Stimulated activated naive B cell treated with anti-CD40 and anti-IgM and Interleukin-4, amounts not matched to agents 10 μg/mL and 1 μg/mL and 100 μg/mL, for 72 hours (primary cell): ENCODE measurements at regions not wholly inside any gene's neighbourhood (a gene's known extent, or its start where the extent isn't known, plus 50 kb on each side); places are given as distances from the start of the nearest gene placed in this dataset.

Experiments used
- ATAC-seq, 2 donors: fragments of 150-1000 bp; cut with Tn5 transposase; replicated peaks; 2 replicates each; pipeline ENCODE4 v1.10.0; 2021; ENCODE audit warnings: moderate library complexity in 1 of 2
- DNase-seq: peaks from one replicate; pipeline ENCODE4 v3.0.0; 2021
- H3K27ac Mint-ChIP-seq: one replicate; pipeline ENCODE4 v1.8.0; 2022; ENCODE audit warnings: mild to moderate bottlenecking, mixed read lengths
- H3K27me3 Mint-ChIP-seq, 2 donors: one replicate each; pipeline ENCODE4 v1.8.0; 2022; ENCODE audit warnings: mixed read lengths in 2 of 2
- H3K36me3 Mint-ChIP-seq, 2 donors: one replicate each; pipeline ENCODE4 v1.8.0; 2022; ENCODE audit warnings: mixed read lengths in 2 of 2, mild to moderate bottlenecking in 1 of 2
- H3K4me1 Mint-ChIP-seq, 2 donors: one replicate each; pipeline ENCODE4 v1.8.0; 2022; ENCODE audit warnings: mixed read lengths in 2 of 2, mild to moderate bottlenecking in 1 of 2
- H3K4me3 Mint-ChIP-seq, 2 donors: one replicate each; pipeline ENCODE4 v1.8.0; 2022; ENCODE audit warnings: mild to moderate bottlenecking in 2 of 2, mixed read lengths in 2 of 2, moderate library complexity in 1 of 2
- H3K9me3 Mint-ChIP-seq, 2 donors: one replicate each; pipeline ENCODE4 v1.8.0; 2022; ENCODE audit warnings: mixed read lengths in 2 of 2, mild to moderate bottlenecking in 1 of 2

GRCh38 chr7:88458946-88459345 lies 152.3 kb upstream of the STEAP4 start:
- H3K4me3 Mint-ChIP-seq, result no peak overlapping the region
- ATAC-seq (no peak), DNase-seq (no peak)
- H3K27ac Mint-ChIP-seq, result no peak overlapping the region
- H3K36me3 Mint-ChIP-seq, result no peaks in the 10 kb centered on the region
- H3K9me3 Mint-ChIP-seq, result no peaks in the 10 kb centered on the region
- H3K4me1 Mint-ChIP-seq, result no peaks in the 10 kb centered on the region
- no peaks in the 10 kb centered on the region for H3K27me3 Mint-ChIP-seq

GRCh38 chr7:88458279-88458678 lies 151.6 kb upstream of the STEAP4 start:
- Mint-ChIP-seq H3K4me3 (no peak overlapping the region), H3K4me1 (no peaks in the 10 kb centered on the region), H3K9me3 (no peaks in the 10 kb centered on the region), H3K36me3 (no peaks in the 10 kb centered on the region), H3K27ac (no peak overlapping the region), H3K27me3 (no peaks in the 10 kb centered on the region)
- ATAC-seq (no peak), DNase-seq (no peak)

GRCh38 chr7:88457320-88457719 lies 150.6 kb upstream of the STEAP4 start:
- no peaks in the 10 kb centered on the region for H3K4me1 Mint-ChIP-seq
- ATAC-seq (no peak), DNase-seq (no peak)
- H3K27ac Mint-ChIP-seq, result no peak overlapping the region
- no peak overlapping the region for H3K4me3 Mint-ChIP-seq
- no peaks in the 10 kb centered on the region for H3K36me3 Mint-ChIP-seq
- no peaks in the 10 kb centered on the region for H3K9me3 Mint-ChIP-seq
- H3K27me3 Mint-ChIP-seq, result no peaks in the 10 kb centered on the region

GRCh38 chr7:88456490-88456889 lies 149.8 kb upstream of the STEAP4 start:
- Mint-ChIP-seq H3K27ac (no peak overlapping the region), H3K4me3 (no peak overlapping the region), H3K4me1 (no peaks in the 10 kb centered on the region), H3K27me3 (no peaks in the 10 kb centered on the region), H3K9me3 (no peaks in the 10 kb centered on the region), H3K36me3 (no peaks in the 10 kb centered on the region)
- ATAC-seq, result no peak
- DNase-seq, result no peak

GRCh38 chr7:88455696-88456095 lies 149.0 kb upstream of the STEAP4 start:
- no peaks in the 10 kb centered on the region for H3K4me1 Mint-ChIP-seq
- no peak overlapping the region for H3K27ac Mint-ChIP-seq
- H3K4me3 Mint-ChIP-seq, result no peak overlapping the region
- H3K9me3 Mint-ChIP-seq, result no peaks in the 10 kb centered on the region
- H3K36me3 Mint-ChIP-seq, result no peaks in the 10 kb centered on the region
- no peak for DNase-seq
- H3K27me3 Mint-ChIP-seq, result no peaks in the 10 kb centered on the region
- no peak for ATAC-seq

GRCh38 chr7:88452646-88453045 lies 146.0 kb upstream of the STEAP4 start:
- H3K27me3 Mint-ChIP-seq, result no peaks in the 10 kb centered on the region
- no peak for DNase-seq
- peak overlapping the region; percentile 38 for H3K27ac Mint-ChIP-seq

GRCh38 chr7:88450874-88451273 lies 144.2 kb upstream of the STEAP4 start:
- Mint-ChIP-seq H3K36me3 (no peaks in the 10 kb centered on the region), H3K27ac (no peak overlapping the region), H3K27me3 (no peaks in the 10 kb centered on the region), H3K4me1 (no peaks in the 10 kb centered on the region), H3K4me3 (no peak overlapping the region), H3K9me3 (no peaks in the 10 kb centered on the region)
- DNase-seq (no peak), ATAC-seq (no peak)

More at GRCh38 chr7:88452646-88453045, 146.0 kb upstream of the STEAP4 start:
- Mint-ChIP-seq H3K4me3 (no peak overlapping the region), H3K36me3 (no peaks in the 10 kb centered on the region), H3K9me3 (no peaks in the 10 kb centered on the region), H3K4me1 (no peaks in the 10 kb centered on the region)
- no peak for ATAC-seq

GRCh38 chr7:88449410-88449809 lies 142.7 kb upstream of the STEAP4 start:
- H3K36me3 Mint-ChIP-seq, result no peaks in the 10 kb centered on the region
- no peak overlapping the region for H3K27ac Mint-ChIP-seq
- H3K4me3 Mint-ChIP-seq, result no peak overlapping the region
- no peaks in the 10 kb centered on the region for H3K4me1 Mint-ChIP-seq
- ATAC-seq (no peak), DNase-seq (no peak)
- no peaks in the 10 kb centered on the region for H3K27me3 Mint-ChIP-seq
- no peaks in the 10 kb centered on the region for H3K9me3 Mint-ChIP-seq

- Mint-ChIP-seq H3K9me3 (no peaks in the 10 kb centered on the region), H3K4me1 (no peaks in the 10 kb centered on the region)
These were observed 135.7 kb upstream of the STEAP4 start for GRCh38 chr7:88442413-88442812.

GRCh38 chr7:88437132-88437531 lies 130.4 kb upstream of the STEAP4 start:
- Mint-ChIP-seq H3K4me1 (no peaks in the 10 kb centered on the region), H3K36me3 (no peaks in the 10 kb centered on the region), H3K27me3 (no peaks in the 10 kb centered on the region), H3K9me3 (peaks cover 0 to 2% of the 10 kb centered on the region in 2 donors), H3K27ac (no peak overlapping the region), H3K4me3 (no peak overlapping the region)
- DNase-seq (no peak), ATAC-seq (no peak)

More at GRCh38 chr7:88442413-88442812, 135.7 kb upstream of the STEAP4 start:
- DNase-seq (no peak), ATAC-seq (no peak)
- Mint-ChIP-seq H3K27me3 (no peaks in the 10 kb centered on the region), H3K4me3 (no peak overlapping the region), H3K27ac (no peak overlapping the region), H3K36me3 (no peaks in the 10 kb centered on the region)

GRCh38 chr7:88432301-88432700 lies 125.6 kb upstream of the STEAP4 start:
- peaks cover 0 to 2% of the 10 kb centered on the region in 2 donors for H3K9me3 Mint-ChIP-seq
- DNase-seq (no peak), ATAC-seq (no peak)
- no peaks in the 10 kb centered on the region for H3K27me3 Mint-ChIP-seq
- no peaks in the 10 kb centered on the region for H3K4me1 Mint-ChIP-seq
- no peak overlapping the region for H3K27ac Mint-ChIP-seq
- H3K36me3 Mint-ChIP-seq, result no peaks in the 10 kb centered on the region
- no peak overlapping the region for H3K4me3 Mint-ChIP-seq

- no peak overlapping the region for H3K27ac Mint-ChIP-seq
- H3K9me3 Mint-ChIP-seq, result peaks cover 0 to 2% of the 10 kb centered on the region in 2 donors
- ATAC-seq (no peak), DNase-seq (no peak)
- no peaks in the 10 kb centered on the region for H3K36me3 Mint-ChIP-seq
- H3K4me1 Mint-ChIP-seq, result no peaks in the 10 kb centered on the region
- H3K4me3 Mint-ChIP-seq, result no peak overlapping the region
- no peaks in the 10 kb centered on the region for H3K27me3 Mint-ChIP-seq
These were observed 125.2 kb upstream of the STEAP4 start for GRCh38 chr7:88431882-88432281.

- no peaks in the 10 kb centered on the region for H3K4me1 Mint-ChIP-seq
- H3K27me3 Mint-ChIP-seq, result no peaks in the 10 kb centered on the region
- DNase-seq (no peak), ATAC-seq (no peak)
- H3K27ac Mint-ChIP-seq, result no peak overlapping the region
- no peak overlapping the region for H3K4me3 Mint-ChIP-seq
- H3K9me3 Mint-ChIP-seq, result peaks cover 0 to 1% of the 10 kb centered on the region in 2 donors
- H3K36me3 Mint-ChIP-seq, result no peaks in the 10 kb centered on the region
These were observed 122.7 kb upstream of the STEAP4 start for GRCh38 chr7:88429382-88429781.

- DNase-seq, result no peak
- H3K27me3 Mint-ChIP-seq, result no peaks in the 10 kb centered on the region
- no peak for ATAC-seq
- no peaks in the 10 kb centered on the region for H3K9me3 Mint-ChIP-seq
- no peak overlapping the region for H3K4me3 Mint-ChIP-seq
- no peak overlapping the region for H3K27ac Mint-ChIP-seq
- H3K36me3 Mint-ChIP-seq, result no peaks in the 10 kb centered on the region
- no peaks in the 10 kb centered on the region for H3K4me1 Mint-ChIP-seq
These were observed 95.8 kb upstream of the STEAP4 start for GRCh38 chr7:88402529-88402928.

- Mint-ChIP-seq H3K9me3 (no peaks in the 10 kb centered on the region), H3K4me3 (no peak overlapping the region), H3K4me1 (peaks cover 9 to 11% of the 10 kb centered on the region in 2 donors), H3K36me3 (no peaks in the 10 kb centered on the region), H3K27ac (no peak overlapping the region), H3K27me3 (no peaks in the 10 kb centered on the region)
- ATAC-seq, result no peak
- no peak for DNase-seq
These were observed 94.4 kb upstream of the STEAP4 start for GRCh38 chr7:88401009-88401623.
